ENCODE measurements at regions not wholly inside any gene's neighbourhood (a gene's known extent, or its start where the extent isn't known, plus 50 kb on each side); places are given as distances from the start of the nearest gene placed in this dataset.
"Not testable (repeated sequence)": the region's sequence is repeated elsewhere in the genome, so short reads cannot be mapped to it uniquely, and the experiment has no call there.

DNA sequence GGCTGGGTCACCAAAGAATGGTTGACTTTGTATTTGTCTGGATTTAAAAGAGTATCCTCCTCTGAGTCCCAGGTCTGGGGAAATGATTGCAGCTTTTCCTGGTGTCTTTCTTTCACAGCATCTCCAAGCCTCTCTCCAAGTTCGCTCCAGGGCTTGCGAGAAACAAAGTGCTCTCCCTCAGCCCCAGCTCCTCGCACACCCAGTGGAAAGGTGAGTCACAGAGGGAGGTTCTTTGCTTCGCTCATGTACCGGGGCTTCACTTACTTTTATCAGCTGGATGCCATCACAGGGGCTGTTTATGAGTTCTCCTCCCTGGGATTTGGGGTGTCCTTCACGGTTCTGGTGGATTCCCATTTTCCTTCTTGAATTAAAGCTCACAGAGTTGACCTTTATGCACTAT lies 252.2 kb upstream of the PLPP4 start:
- no peak for DNase-seq (ENCODE audit: low read depth)

DNA sequence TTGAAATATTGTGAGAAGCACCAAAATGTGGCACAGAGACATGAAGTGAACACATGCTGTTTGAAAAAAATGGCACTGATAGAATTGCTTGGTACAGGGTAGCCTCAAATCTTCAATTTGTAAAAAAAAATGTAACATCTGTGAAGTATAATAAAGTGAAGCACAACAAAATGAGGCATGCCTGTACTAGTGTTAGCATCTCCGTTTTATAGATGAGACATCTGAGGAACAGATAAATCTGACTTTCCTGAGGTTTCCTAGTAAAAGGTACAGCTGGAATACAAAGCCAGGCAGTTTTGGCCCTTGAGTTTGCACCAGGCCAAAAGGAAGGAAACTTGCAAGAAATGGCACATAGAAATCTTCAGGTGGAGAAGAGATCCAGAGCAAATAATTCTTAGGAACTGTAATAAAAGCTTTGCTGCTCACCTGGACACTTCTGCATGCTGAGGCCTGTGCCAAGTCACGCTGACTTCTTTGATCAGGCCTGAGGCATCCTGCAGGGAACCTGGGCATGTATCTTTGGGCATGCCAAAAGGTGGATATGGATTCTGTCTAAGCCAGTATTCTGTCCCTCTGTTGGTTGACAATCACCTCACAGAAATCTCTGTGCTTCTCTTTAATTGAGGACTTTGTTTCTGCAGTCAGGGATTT lies 251.5 kb upstream of the PLPP4 start:
- DNase-seq (ENCODE audit: low read depth): no peak

DNA sequence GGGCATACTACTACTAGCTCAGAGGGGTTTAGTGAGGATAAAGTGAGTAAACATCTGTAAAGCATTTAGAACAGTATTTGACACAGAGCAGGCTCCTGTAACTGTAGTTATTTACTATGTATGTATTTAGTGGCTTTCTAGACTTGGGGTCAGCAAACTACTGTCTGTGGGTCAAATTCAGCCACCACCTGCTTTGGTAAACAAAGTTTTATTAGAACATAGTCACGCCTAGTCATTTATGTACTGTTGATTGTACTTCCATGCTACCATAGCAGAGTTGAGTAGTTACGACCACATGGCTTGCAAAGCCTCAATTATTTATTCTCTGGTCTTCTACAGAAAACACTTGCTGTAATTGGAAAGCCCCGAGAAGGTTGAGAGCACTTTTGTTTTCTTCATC lies 248.5 kb upstream of the PLPP4 start:
- no peak for DNase-seq (ENCODE audit: low read depth)

DNA sequence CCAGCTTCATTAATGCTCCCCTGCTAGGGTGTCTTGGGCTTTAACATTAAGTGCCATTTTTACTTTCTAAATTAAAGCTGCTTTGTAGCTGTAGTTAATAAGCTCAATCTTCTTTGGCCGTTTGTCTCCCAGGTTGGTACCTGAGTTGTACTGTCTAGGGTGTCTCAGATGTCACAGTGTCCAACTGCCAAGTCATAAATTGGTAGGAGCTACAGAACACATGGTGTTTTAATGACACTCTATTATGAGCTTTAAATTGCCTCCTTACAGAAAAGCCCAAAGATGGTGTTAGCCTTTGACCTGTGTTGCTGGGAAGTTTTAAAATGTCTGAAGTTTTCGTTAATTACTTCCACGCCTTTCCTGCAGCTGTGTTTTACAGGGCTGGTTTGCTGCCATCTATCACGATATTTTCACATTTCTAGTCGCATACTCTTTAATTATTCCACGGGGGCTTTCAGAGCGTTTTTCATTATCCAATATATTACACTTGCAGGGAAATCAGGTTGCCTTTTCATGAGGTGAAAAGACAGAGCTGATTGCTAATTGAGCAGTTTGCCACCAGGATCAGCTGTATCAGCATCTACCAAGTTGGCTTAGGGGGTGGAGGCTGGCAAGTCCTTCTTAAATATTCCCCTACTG lies 247.8 kb upstream of the PLPP4 start:
- no peak for DNase-seq (ENCODE audit: low read depth)

DNA sequence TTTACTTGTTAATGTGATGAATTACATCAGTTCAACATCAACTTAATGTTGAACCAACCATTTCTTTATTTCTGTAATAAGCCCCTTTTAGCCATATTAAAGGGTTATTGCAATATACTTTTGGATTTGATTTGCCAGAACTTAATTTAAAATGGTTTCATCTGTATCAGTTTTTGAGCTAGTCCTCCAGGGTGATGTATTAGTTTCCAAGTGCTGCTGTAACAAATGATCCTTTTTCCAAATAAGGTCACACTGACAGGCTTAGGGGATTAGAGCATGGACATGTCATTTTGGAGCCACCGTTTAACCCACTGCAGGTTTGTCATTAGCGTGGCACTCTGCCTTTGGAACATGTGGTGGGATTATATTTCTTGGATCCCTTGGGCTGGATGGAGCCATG lies 244.8 kb upstream of the PLPP4 start:
- no peak for DNase-seq (ENCODE audit: low read depth)

DNA sequence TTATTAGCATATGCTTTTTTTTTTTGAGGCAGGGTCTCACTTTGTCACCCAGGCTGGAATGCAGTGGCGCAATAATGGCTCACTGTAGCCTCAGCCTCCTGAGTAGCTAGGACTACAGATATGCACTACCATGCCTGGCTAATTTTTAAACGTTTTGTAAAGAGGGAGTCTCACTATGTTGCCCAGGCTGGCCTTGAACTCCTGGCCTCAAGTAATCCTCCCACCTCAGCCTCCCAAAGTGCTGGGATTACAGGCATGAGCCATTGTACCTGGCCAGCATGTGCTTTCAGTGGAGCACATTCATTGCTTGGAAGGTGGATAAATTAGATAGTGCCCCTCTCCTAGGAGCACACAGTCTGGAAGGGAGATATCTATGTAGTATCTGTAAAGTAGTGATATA lies 243.7 kb upstream of the PLPP4 start:
- DNase-seq (ENCODE audit: low read depth): not testable (repeated sequence)

DNA sequence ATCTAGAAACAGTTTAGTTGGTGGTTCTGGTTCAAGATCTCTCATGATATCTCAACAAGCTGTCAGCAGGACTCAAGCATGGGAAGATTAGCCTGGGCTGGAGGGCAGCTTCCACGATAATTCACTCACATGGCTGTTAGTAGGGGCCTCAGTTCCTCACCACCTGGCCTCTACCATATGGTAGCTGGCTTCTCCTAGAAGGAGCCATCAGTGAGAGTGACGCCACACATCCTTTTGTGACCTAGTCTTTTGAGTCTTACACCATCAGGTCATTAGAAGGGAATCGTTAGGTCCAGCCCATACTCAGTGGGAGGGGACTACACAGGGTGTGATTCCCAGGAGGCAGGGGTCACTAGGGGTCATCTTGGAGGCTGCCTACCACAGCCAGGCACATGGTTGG lies 239.3 kb upstream of the PLPP4 start:
- DNase-seq (ENCODE audit: low read depth): no peak

DNA sequence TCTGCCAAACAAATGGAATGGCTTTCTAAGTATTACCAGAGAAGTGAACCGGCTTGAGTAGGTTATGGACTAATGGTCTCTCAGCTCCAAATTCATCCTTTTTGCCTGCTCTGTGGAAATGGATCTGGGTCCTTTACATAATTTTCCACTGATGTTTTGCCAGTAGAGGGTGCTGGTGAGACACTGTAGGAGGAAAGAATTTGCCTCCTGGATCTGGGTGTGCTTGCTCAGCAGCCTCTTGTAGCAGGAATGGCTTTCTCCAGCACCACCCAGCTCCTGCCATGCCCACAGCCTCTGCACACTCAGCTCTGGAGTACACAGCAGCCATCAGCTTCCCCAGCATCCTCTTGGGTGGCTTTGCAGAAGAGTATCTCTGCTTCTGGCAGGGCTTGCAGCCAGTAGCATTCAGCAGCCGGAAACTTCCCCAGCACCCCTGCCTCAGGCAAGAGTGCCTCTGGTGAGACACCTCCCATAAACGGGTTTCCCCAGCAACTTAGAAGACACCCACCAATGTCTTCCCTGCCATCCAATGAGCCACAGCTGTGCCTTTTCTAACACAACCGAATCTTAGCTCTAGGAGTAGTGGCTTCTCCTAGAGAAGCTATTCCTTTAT lies 235.0 kb upstream of the PLPP4 start:
- DNase-seq (ENCODE audit: low read depth): no peak

DNA sequence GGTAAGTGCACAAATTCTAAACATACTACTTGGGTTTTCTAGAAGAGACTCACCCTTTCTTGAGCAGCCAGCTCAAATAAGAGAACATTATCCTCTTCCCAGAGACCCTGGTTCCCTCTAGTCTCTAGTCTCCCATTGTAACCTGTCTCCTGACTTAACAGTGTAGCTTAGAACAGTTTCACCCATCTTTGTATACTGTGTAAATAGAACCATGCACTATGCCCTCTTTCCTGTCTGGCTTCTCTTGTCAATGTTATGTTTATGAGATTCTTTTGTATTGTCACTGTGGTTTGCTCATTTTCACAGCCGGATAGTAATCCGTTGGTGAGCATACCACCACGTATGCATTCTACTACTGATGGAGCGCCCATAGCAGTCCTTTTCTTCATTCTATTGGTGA lies 227.4 kb upstream of the PLPP4 start:
- DNase-seq (ENCODE audit: low read depth): no peak

DNA sequence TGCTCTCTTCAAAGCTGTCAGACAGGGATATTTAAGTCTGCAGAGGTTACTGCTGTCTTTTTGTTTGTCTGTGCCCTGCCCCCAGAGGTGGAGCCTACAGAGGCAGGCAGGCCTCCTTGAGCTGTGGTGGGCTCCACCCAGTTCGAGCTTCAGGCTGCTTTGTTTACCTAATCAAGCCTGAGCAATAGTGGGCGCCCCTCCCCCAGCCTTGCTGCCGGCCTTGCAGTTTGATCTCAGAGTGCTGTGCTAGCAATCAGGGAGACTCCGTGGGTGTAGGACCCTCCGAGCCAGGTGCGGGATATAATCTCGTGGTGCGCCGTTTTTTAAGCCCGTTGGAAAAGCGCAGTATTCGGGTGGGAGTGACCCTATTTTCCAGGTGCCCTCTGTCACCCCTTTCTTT lies 217.3 kb upstream of the PLPP4 start:
- not testable (repeated sequence) for DNase-seq (ENCODE audit: low read depth)

DNA sequence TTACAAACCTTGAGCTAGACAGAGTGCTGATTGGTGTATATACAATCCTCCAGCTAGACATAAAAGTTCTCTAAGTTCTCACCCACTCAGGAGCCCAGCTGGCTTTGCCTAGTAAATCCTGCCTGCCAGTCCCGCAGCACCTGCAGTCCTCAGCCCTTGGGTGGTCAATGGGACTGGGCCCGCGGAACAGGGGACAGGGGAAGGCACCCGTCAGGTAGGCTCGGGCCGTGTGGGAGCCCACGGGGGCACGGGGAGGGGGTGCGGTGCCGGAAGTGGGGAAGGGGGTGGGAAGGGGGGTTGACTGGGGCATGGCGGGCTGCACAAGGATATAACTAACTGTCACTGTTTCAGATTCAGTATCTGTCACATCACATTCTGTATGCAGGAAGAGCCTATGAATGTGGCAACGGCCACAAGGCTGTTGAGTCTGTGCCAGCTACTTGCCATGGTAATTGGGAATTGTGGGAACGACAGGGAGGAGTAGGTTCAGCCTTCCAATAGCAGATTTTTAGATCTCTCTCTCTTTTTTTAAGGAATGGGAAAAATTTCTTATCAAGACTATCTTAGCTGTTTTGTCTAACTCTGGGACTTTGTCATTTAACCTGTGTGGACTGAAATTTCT lies 205.1 kb upstream of the PLPP4 start:
- no peak for DNase-seq (ENCODE audit: low read depth)

DNA sequence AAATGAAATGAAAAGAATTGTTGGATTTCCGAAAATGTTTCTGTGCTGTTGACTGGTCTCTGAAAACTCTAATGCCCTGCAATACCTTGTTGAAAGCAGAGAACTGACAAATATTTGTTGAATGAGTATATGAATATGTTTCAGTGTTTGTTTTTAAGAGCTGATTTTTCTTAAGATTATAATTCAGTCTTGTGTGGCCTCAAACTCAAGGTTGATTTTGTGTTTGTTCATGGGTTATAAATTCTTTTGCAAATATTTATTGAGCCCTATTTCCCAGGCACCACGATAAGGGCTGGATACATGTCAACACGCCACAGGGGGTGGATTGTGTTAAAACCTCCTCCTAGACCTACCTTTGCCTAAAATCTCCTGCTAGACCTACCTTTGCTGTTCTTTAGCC lies 203.9 kb upstream of the PLPP4 start:
- DNase-seq (ENCODE audit: low read depth): no peak

DNA sequence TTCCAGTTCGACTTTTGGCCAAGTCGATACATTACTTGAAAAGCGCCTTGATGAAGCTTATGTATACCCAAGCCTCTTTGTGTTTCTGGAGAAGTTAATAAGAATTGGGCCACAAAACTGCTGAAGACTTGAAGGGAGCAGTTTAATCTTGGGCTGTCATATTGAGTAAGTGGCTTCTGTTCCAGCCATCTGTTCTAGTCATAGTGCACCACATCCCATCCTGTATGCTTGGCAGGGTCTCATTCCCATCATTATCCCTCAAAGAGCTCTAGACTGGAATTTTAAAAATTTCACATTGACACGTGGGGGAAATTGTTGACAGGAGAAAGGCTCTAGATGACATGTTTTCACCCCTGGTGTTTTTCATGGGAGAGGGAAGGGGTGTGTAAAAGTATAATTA lies 196.6 kb upstream of the PLPP4 start:
- DNase-seq (ENCODE audit: low read depth): no peak

DNA sequence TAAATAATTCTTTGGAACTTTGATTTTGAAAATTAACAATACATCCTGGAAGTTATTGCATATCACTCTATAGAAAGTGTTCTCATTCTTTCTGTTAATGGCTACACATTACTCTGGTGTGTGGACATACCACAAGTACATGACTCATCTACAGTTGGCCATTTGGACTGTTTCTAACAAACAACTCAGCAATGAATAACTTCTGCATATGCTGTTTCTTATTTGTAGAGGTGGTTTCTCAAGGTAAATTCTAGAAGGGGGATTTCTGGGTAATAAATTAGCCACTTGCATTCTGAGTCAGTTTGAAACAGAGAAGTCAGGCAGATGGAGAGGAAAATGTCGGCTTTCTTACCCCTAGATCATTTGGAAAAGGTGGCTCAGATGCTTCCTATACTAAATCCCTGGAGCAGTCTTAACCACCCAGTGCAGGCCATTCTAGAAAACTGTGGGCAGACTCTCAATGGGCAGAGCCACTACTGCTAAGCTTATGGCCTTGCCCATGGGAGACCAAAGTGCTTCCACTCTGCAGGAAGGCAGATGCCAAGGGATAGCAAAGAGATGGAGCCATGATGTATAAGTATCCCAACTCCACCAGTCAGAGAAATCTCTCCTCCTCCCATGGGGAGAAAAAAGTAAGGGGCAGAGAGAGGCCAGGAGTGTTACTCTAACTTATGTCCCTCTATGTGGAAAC lies 194.0 kb upstream of the PLPP4 start:
- DNase-seq (ENCODE audit: low read depth): no peak

DNA sequence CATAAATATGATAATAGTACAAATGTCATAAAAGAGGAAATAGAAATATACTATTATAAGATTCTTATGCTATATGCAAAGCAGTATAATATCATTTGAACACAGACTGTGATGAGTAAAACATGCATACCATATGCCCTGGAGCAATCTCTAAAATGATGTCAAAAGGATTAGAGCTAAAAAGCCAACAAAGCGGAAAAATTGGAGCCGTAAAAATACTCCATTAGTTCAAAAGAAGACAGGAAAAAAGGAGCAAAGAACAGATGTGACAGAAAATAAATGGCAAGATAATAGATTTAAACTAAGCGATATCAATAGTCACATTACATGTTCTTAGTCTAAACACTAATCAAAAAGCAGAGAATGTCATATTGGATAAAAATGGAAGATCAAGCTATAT lies 191.0 kb upstream of the PLPP4 start:
- no peak for DNase-seq (ENCODE audit: low read depth)

DNA sequence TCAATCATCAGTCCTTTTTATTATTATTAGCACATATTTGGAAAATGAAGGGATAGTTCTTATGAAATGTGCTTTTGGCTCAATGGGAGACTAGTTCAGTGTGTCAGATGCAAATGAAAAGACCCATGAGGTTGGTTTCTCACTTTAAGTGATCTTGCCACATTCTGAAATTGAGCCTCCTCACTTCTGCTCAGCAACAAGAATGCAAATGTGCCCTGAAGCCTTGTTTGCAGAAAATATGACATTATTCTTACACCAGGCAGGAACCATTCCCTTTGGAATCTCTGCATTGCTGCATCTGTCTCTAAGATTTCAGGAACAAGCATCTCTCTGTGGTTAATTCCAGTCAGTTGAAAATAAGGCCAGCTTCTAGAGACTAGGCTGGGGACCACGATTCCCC lies 186.1 kb upstream of the PLPP4 start:
- no peak for DNase-seq (ENCODE audit: low read depth)

DNA sequence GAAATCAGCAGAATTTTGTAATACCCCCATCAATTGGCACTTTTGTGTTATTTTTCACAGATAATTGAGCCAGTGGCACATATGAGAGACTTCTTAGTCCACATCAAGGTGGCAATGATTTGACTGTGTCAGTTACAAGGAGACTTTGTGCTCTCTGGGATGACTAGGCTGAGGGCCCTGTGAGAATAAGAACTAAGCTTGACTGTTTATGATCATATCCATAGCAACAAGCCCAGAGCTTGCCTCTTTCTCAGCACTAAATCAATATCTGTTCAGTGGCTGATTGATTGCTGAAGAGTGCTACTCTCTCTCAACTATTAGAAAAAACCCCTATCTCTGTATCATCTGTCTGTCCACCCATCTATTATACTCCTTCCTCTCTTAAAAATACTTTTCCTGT lies 185.3 kb upstream of the PLPP4 start:
- no peak for DNase-seq (ENCODE audit: low read depth)

DNA sequence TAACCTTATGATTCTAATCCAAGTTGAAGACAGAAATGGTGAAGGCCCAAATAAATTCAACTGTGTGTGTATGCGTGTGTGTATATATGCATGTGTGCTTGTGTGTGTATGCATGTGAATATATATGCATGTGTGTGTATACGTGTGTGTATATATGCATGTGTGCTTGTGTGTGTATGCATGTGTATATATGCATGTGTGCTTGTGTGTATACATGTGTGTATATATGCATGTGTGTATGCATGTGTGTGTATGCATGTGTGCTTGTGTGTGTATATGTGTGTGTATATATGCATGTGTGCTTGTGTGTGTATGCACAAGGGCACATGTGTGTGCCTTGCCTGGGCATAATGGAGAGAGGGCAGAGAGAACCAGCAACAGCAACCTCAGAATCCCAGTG lies 184.7 kb upstream of the PLPP4 start:
- DNase-seq (ENCODE audit: low read depth): no peak

DNA sequence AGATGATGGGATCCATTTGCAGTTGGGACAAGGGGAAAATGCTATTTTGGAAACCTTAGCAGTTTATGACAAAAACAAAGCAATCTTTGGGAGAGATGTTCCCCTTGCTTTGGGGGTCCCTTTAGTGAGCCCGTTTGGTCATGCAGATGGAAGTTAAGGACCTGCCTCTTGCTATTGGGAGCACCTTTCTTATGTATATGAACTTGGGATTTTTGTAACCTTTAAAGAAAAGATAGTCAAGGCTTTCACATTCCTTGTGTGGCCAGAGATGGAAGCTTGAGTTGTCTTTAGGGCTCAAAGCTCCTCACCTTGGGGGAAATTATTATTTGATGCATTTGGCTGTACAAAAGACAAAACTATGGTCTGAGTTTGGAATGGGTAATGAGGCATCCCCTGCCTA lies 179.0 kb upstream of the PLPP4 start:
- no peak for DNase-seq (ENCODE audit: low read depth)

DNA sequence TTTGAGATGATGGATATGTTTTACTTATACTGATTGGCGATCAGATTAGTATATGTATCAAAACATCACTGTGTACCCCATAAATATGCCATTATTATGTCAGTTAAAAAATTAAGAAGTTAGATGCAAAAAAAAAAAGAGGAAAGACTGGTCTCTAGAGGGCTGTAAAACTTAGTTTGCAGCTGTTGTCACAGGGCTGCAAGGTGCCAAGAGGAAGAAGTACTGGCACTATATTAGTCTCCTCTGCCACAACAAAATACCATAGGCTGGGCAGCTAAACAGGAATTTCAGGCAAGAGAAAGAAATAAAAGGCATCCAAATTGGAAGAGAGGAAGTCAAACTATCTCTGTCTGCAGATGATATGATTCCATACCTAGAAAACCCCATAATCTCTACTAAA lies 177.8 kb upstream of the PLPP4 start:
- DNase-seq (ENCODE audit: low read depth): no peak

DNA sequence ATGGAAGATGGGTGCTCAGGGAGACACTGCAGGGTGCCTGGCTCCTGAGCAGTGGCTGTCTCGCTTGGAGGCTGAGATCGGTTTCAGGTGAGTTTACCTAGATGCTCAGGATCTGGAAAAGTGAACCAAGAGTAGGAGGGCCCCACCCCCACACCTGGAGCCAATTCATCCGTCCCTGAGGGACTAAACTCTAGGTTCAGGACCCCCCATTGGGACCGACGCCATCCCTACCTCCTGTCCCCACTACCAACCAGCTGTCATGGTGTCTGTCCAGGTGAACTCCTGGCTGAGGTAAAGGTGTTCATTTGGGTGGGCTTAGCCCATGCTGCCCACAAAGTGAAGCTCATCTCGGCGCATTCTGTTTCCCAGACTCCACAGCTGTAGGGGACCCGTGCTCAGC lies 174.6 kb upstream of the PLPP4 start:
- no peak for DNase-seq (ENCODE audit: low read depth)

DNA sequence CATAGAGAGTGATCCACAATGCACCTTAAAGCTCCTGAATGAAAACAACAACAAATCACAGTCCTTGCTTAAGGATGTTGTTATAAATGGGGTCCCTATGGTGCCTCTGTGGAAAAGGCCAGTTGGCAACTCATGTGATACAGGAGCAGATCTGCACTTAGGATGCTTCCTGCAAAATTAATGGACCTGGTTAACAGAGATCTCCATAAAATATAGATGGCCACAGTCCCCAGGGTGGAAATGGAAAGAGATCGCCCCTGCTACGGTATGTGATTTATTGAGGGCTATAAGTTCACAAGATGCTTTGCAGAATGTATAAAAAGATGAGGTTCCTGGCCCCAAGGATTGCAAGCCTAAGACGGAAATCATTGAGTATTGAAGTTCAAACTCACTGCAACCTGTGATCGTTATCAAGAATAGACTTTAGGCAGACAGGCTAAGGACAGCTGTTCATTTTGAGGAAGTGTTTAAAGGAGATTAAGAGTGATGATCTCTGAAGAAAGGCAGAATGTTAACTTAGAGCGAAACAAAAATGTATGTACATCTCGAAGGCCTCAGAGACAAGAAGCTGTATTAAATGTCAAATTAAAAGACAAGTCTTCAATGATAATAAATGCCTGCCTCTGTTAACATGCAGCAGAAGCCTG lies 174.1 kb upstream of the PLPP4 start:
- no peak for DNase-seq (ENCODE audit: low read depth)
